CD14-positive monocyte (primary cell): ENCODE measurements at regions not wholly inside any gene's neighbourhood (a gene's known extent, or its start where the extent isn't known, plus 50 kb on each side); places are given as distances from the start of the nearest gene placed in this dataset.

Experiments used
- DNase-seq, 3 donors: peaks; one replicate each; pipeline ENCODE4 v3.0.0-alpha.2; 2011 to 2022
- H2AFZ ChIP-seq: 2 replicates; pipeline ENCODE4 v1.6.0; 2012; ENCODE audit warnings: mild to moderate bottlenecking, low read depth, low read length, inconsistent platforms; ENCODE audit not compliant: insufficient read depth, poor library complexity, severe bottlenecking
- H3K27ac ChIP-seq, 2 donors: 1 replicate in 1 of 2; 2 replicates in 1 of 2; pipeline ENCODE4 v1.5.1; 2012 to 2013; ENCODE audit warnings: low read length in 2 of 2, control low read depth in 1 of 2, inconsistent platforms in 1 of 2, low read depth in 1 of 2, mild to moderate bottlenecking in 1 of 2
- H3K27me3 ChIP-seq, 2 donors: one replicate each; pipeline versions ENCODE4 v1.6.0 to v1.6.1; 2011 to 2013; ENCODE audit warnings: low read length in 2 of 2; ENCODE audit not compliant: control insufficient read depth in 2 of 2, insufficient read depth in 2 of 2
- H3K36me3 ChIP-seq, 2 donors: replicated peaks in 1 of 2; 1 replicate in 1 of 2; 2 replicates in 1 of 2; pipeline versions ENCODE4 v1.5.1 to v1.6.1; 2012 to 2013; ENCODE audit warnings: low read length in 2 of 2, control low read depth in 1 of 2, inconsistent platforms in 1 of 2, mild to moderate bottlenecking in 1 of 2; ENCODE audit not compliant: insufficient read depth in 2 of 2, control insufficient read depth in 1 of 2
- H3K4me1 ChIP-seq, 2 donors: 1 replicate in 1 of 2; 2 replicates in 1 of 2; pipeline versions ENCODE4 v1.5.1 to v1.6.1; 2012 to 2013; ENCODE audit warnings: low read length in 2 of 2, control low read depth in 1 of 2, inconsistent platforms in 1 of 2, mild to moderate bottlenecking in 1 of 2, moderate library complexity in 1 of 2; ENCODE audit not compliant: insufficient read depth in 2 of 2, control insufficient read depth in 1 of 2
- H3K4me2 ChIP-seq: replicated peaks from 2 replicates; pipeline ENCODE3; 2012; ENCODE audit warnings: low read length, moderate library complexity, mild to moderate bottlenecking; ENCODE audit not compliant: poor library complexity, severe bottlenecking; ENCODE audit errors: extremely low read depth
- H3K4me3 ChIP-seq, 3 experiments: fragments of 200-600 bp in 1 of 3; sonication (generic) in 1 of 3; replicated peaks in 1 of 3; 1 replicate in 2 of 3; 2 replicates in 1 of 3; pipeline ENCODE4 v1.5.1; 2011 to 2013; ENCODE audit warnings: low read length in 3 of 3, mild to moderate bottlenecking in 3 of 3, control low read depth in 2 of 3, low read depth in 2 of 3, inconsistent platforms in 1 of 3, moderate library complexity in 1 of 3
- H3K79me2 ChIP-seq: 2 replicates; pipeline ENCODE4 v1.6.0; 2012; ENCODE audit warnings: mild to moderate bottlenecking, control low read depth, inconsistent platforms, low read length, moderate library complexity; ENCODE audit not compliant: insufficient read depth
- H3K9ac ChIP-seq: 2 replicates; pipeline ENCODE4 v1.6.0; 2017; ENCODE audit warnings: low read length, mild to moderate bottlenecking; ENCODE audit not compliant: insufficient read depth, poor library complexity, severe bottlenecking
- H3K9me3 ChIP-seq, 2 donors: replicated peaks in 1 of 2; 1 replicate in 1 of 2; 2 replicates in 1 of 2; pipeline versions ENCODE4 v1.5.1 to v1.6.1; 2012 to 2013; ENCODE audit warnings: low read length in 2 of 2, control low read depth in 1 of 2; ENCODE audit not compliant: control insufficient read depth in 1 of 2, insufficient read depth in 1 of 2
- H4K20me1 ChIP-seq: 2 replicates; pipeline ENCODE4 v1.6.0; 2012; ENCODE audit warnings: mild to moderate bottlenecking, low read length, control low read depth, moderate library complexity; ENCODE audit not compliant: insufficient read depth
- H3K27ac Mint-ChIP-seq, 7 donors: one replicate each; pipeline ENCODE4 v1.8.0; 2020; ENCODE audit warnings: mild to moderate bottlenecking in 7 of 7, mixed read lengths in 7 of 7, moderate library complexity in 6 of 7, inconsistent platforms in 2 of 7
- H3K27me3 Mint-ChIP-seq, 3 donors: one replicate each; pipeline ENCODE4 v1.8.0; 2021 to 2022; ENCODE audit warnings: low read depth in 3 of 3, mild to moderate bottlenecking in 3 of 3, mixed read lengths in 3 of 3, moderate library complexity in 3 of 3, inconsistent platforms in 1 of 3
- H3K36me3 Mint-ChIP-seq, 2 donors: one replicate each; pipeline ENCODE4 v1.8.0; 2020; ENCODE audit warnings: mixed read lengths in 2 of 2, inconsistent platforms in 1 of 2, mild to moderate bottlenecking in 1 of 2
- H3K4me1 Mint-ChIP-seq: one replicate; pipeline ENCODE4 v1.8.0; 2020; ENCODE audit warnings: mild to moderate bottlenecking, mixed read lengths
- H3K4me3 Mint-ChIP-seq, 2 donors: one replicate each; pipeline ENCODE4 v1.8.0; 2020; ENCODE audit warnings: mild to moderate bottlenecking in 2 of 2, mixed read lengths in 2 of 2, moderate library complexity in 1 of 2
- H3K9me3 Mint-ChIP-seq, 7 donors: one replicate each; pipeline ENCODE4 v1.8.0; 2020 to 2022; ENCODE audit warnings: mixed read lengths in 7 of 7, mild to moderate bottlenecking in 6 of 7, moderate library complexity in 6 of 7, inconsistent platforms in 2 of 7
- WGBS: methylation state at CpG from one replicate; pipeline ENCODE4 v1.1.5; 2013; ENCODE audit warnings: missing lambda C conversion rate; ENCODE audit not compliant: insufficient coverage; 5-methylcytosine and 5-hydroxymethylcytosine counted together
- intact Hi-C, 2 donors: fragments of 100-400 bp; cut with micrococcal nuclease; formaldehyde crosslinking; loops; one replicate each; pipeline versions ENCODE4 v1.15.0 to v1.15.1; 2023
- TF ChIP-seq, protein P1 (sequence below): fragments of 200-600 bp; IDR thresholded peaks from one replicate; pipeline ENCODE4 v1.8.0; 2022; ENCODE audit warnings: antibody characterized with exemption, mild to moderate bottlenecking

DNA sequence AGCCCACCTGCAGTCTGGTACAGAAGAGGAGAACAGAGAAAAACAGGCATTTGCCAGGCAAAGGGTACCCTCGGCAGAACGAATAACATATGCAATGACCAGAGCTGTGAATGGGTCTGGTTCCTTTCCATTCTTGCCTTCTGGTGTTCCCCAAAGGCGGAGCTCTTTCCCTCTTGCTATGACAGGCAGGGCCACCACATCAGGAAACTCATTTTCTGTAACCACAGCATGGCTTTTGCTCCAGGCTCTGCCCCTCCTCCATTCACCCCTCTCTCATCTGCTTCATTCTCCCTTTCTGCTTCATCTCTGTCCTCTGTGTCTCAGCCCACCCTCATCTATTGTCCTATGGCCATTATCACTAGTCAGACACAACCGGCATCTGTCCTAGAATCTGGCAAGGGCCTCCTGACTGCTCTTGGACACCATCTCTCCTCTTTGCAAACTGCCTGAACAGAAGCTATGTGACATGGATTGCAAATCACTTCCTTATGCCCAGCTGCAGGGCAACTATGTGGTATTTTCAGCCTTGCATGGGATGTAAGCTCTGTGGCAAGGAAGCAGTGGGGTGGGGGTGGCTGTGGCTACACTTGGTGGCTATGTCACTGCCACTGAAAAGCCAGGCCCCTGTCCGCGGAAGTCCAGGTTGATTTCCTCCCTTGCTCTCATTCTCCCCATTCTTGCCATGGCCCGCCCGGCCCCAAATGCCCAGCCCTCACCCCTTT lies 78.8 kb upstream of the ABCD3 start:
- Histone ChIP-seq H4K20me1 (no peaks in the 10 kb centered on the region), H3K4me2 (peak overlapping the region; percentile 22), H3K4me3 (peak overlapping the region in 1 of 3 experiments; percentile 23), H3K4me1 (peaks cover 25 to 28% of the 10 kb centered on the region in 2 donors), H2AFZ (peak overlapping the region; percentile 48), H3K27ac (peak overlapping the region in 1 of 2 donors; percentile 11), H3K36me3 (no peaks in the 10 kb centered on the region), H3K79me2 (no peaks in the 10 kb centered on the region), H3K9ac (no peak overlapping the region), H3K27me3 (no peaks in the 10 kb centered on the region), H3K9me3 (no peaks in the 10 kb centered on the region)
- Mint-ChIP-seq H3K4me1 (peaks cover 41% of the 10 kb centered on the region), H3K27ac (peak overlapping the region in 6 of 7 donors; percentile 1 to 84 (median 44)), H3K9me3 (peaks cover 0 to 2% (median 0%) of the 10 kb centered on the region in 7 donors), H3K36me3 (no peaks in the 10 kb centered on the region), H3K4me3 (peak overlapping the region; percentile 9 to 57), H3K27me3 (peaks cover 0 to 5% (median 3%) of the 10 kb centered on the region in 3 donors)
- 2% methylated on average over 5 of the region's 8 CpGs for WGBS
- intact Hi-C loops: loop anchor here (5.0 kb wide), 1 partner anchor 277 kb away; no protein-coding TSS in a partner anchor
- TF ChIP-seq, protein P1, sequence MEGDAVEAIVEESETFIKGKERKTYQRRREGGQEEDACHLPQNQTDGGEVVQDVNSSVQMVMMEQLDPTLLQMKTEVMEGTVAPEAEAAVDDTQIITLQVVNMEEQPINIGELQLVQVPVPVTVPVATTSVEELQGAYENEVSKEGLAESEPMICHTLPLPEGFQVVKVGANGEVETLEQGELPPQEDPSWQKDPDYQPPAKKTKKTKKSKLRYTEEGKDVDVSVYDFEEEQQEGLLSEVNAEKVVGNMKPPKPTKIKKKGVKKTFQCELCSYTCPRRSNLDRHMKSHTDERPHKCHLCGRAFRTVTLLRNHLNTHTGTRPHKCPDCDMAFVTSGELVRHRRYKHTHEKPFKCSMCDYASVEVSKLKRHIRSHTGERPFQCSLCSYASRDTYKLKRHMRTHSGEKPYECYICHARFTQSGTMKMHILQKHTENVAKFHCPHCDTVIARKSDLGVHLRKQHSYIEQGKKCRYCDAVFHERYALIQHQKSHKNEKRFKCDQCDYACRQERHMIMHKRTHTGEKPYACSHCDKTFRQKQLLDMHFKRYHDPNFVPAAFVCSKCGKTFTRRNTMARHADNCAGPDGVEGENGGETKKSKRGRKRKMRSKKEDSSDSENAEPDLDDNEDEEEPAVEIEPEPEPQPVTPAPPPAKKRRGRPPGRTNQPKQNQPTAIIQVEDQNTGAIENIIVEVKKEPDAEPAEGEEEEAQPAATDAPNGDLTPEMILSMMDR: no peak
- peak; percentile 16 to 23 (median 17) for DNase-seq

DNA sequence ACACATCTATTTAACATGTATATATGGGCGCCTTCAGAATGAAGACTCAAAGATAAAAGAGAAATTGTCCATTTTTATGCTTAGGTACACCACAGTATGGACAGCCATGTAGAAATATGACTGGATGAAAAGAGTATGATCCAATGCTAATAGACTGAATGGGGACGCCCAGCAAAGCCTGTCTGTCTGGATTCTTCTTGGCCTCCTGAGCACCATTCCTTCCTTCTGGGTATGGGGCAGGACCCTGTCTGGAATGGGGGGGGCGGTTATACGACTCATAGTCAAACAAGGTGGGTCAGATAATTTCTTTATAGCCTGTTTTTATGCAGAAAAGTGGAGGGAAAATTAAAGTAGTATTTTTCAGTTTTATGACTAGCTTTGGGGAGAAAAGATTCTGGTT lies 81.2 kb upstream of the ABCD3 start:
- Histone ChIP-seq H3K79me2 (no peaks in the 10 kb centered on the region), H3K4me2 (no peak overlapping the region), H3K9ac (no peak overlapping the region), H3K4me1 (peaks cover 24 to 25% of the 10 kb centered on the region in 2 donors), H2AFZ (no peak overlapping the region), H3K27me3 (no peaks in the 10 kb centered on the region), H3K4me3 (no peak overlapping the region), H3K27ac (no peak overlapping the region), H3K36me3 (no peaks in the 10 kb centered on the region), H4K20me1 (no peaks in the 10 kb centered on the region), H3K9me3 (no peaks in the 10 kb centered on the region)
- Mint-ChIP-seq H3K9me3 (no peaks in the 10 kb centered on the region), H3K4me3 (no peak overlapping the region), H3K27ac (peak overlapping the region in 2 of 7 donors; percentile 22 to 54), H3K27me3 (peaks cover 8 to 9% (median 9%) of the 10 kb centered on the region in 3 donors), H3K36me3 (no peaks in the 10 kb centered on the region), H3K4me1 (peaks cover 30% of the 10 kb centered on the region)
- WGBS: no CpG with 5 or more reads among the region's 4 CpGs
- intact Hi-C loops: loop anchor here (5.0 kb wide), 1 partner anchor 275 kb away; no protein-coding TSS in a partner anchor
- TF ChIP-seq, protein P1: no peak
- DNase-seq: no peak
